ENCODE measurements at regions not wholly inside any gene's neighbourhood (a gene's known extent, or its start where the extent isn't known, plus 50 kb on each side); places are given as distances from the start of the nearest gene placed in this dataset.
A peak's percentile ranks its signal among the peaks of the same experiment; 100 is the strongest.

GRCh38 chr12:127912035-127912665 is 354.8 kb upstream of the TMEM132C start:
- H3K79me2 ChIP-seq (ENCODE audit: insufficient read depth, low read length), result no peaks in the 10 kb centered on the region
- no peak for TF ChIP-seq CTCF (IDR thresholded peaks at IDR 0.05; ENCODE audit: extremely low read depth, low read depth, low read length)

GRCh38 chr12:127923501-127923900 is 343.5 kb upstream of the TMEM132C start:
- Histone ChIP-seq H3K27ac (ENCODE audit: low read depth, low read length) (no peak overlapping the region), H3K36me3 (ENCODE audit: insufficient read depth, low read length) (no peaks in the 10 kb centered on the region), H3K4me3 (ENCODE audit: insufficient read depth, low read length) (no peak overlapping the region), H3K4me2 (ENCODE audit: insufficient read depth, low read length) (no peak overlapping the region), H4K20me1 (ENCODE audit: insufficient read depth, low read length) (no peaks in the 10 kb centered on the region), H2AFZ (ENCODE audit: low read length) (no peak overlapping the region), H3K4me1 (ENCODE audit: insufficient read depth, low read length) (peaks cover 3% of the 10 kb centered on the region), H3K27me3 (ENCODE audit: insufficient read depth, low read length) (no peaks in the 10 kb centered on the region), H3K9me3 (ENCODE audit: low read depth, low read length) (no peaks in the 10 kb centered on the region), H3K79me2 (ENCODE audit: insufficient read depth, low read length) (no peaks in the 10 kb centered on the region)
- no peak for TF ChIP-seq CTCF (IDR thresholded peaks at IDR 0.05; ENCODE audit: extremely low read depth, low read depth, low read length)
- no peak for DNase-seq (ENCODE audit: insufficient read length, low spot score, missing footprints)

More at GRCh38 chr12:127912035-127912665, 354.8 kb upstream of the TMEM132C start:
- Histone ChIP-seq H3K4me3 (ENCODE audit: insufficient read depth, low read length) (no peak overlapping the region), H4K20me1 (ENCODE audit: insufficient read depth, low read length) (no peaks in the 10 kb centered on the region), H2AFZ (ENCODE audit: low read length) (no peak overlapping the region), H3K27me3 (ENCODE audit: insufficient read depth, low read length) (no peaks in the 10 kb centered on the region), H3K9me3 (ENCODE audit: low read depth, low read length) (no peaks in the 10 kb centered on the region), H3K4me1 (ENCODE audit: insufficient read depth, low read length) (no peaks in the 10 kb centered on the region), H3K4me2 (ENCODE audit: insufficient read depth, low read length) (no peak overlapping the region), H3K27ac (ENCODE audit: low read depth, low read length) (no peak overlapping the region), H3K36me3 (ENCODE audit: insufficient read depth, low read length) (no peaks in the 10 kb centered on the region)
- DNase-seq (ENCODE audit: insufficient read length, low spot score, missing footprints), result no peak

GRCh38 chr12:127925971-127926370 is 341.0 kb upstream of the TMEM132C start:
- H2AFZ ChIP-seq (ENCODE audit: low read length), result peak overlapping the region; percentile 73
- H3K79me2 ChIP-seq (ENCODE audit: insufficient read depth, low read length), result no peaks in the 10 kb centered on the region
- H4K20me1 ChIP-seq (ENCODE audit: insufficient read depth, low read length), result no peaks in the 10 kb centered on the region
- H3K9me3 ChIP-seq (ENCODE audit: low read depth, low read length), result no peaks in the 10 kb centered on the region
- H3K4me1 ChIP-seq (ENCODE audit: insufficient read depth, low read length), result peaks cover 11% of the 10 kb centered on the region
- H3K36me3 ChIP-seq (ENCODE audit: insufficient read depth, low read length), result no peaks in the 10 kb centered on the region
- H3K4me3 ChIP-seq (ENCODE audit: insufficient read depth, low read length), result no peak overlapping the region
- H3K27me3 ChIP-seq (ENCODE audit: insufficient read depth, low read length), result no peaks in the 10 kb centered on the region
- no peak overlapping the region for H3K27ac ChIP-seq (ENCODE audit: low read depth, low read length)
- peak; percentile 68 for DNase-seq (ENCODE audit: insufficient read length, low spot score, missing footprints)
- H3K4me2 ChIP-seq (ENCODE audit: insufficient read depth, low read length), result no peak overlapping the region
- TF ChIP-seq CTCF (IDR thresholded peaks at IDR 0.05; ENCODE audit: extremely low read depth, low read depth, low read length), result peak; percentile 51

- Histone ChIP-seq H2AFZ (ENCODE audit: low read length) (no peak overlapping the region), H3K27me3 (ENCODE audit: insufficient read depth, low read length) (no peaks in the 10 kb centered on the region), H3K27ac (ENCODE audit: low read depth, low read length) (no peak overlapping the region), H3K4me3 (ENCODE audit: insufficient read depth, low read length) (no peak overlapping the region), H4K20me1 (ENCODE audit: insufficient read depth, low read length) (no peaks in the 10 kb centered on the region), H3K36me3 (ENCODE audit: insufficient read depth, low read length) (no peaks in the 10 kb centered on the region), H3K4me1 (ENCODE audit: insufficient read depth, low read length) (peaks cover 11% of the 10 kb centered on the region), H3K4me2 (ENCODE audit: insufficient read depth, low read length) (peak overlapping the region; percentile 33), H3K9me3 (ENCODE audit: low read depth, low read length) (no peaks in the 10 kb centered on the region), H3K79me2 (ENCODE audit: insufficient read depth, low read length) (no peaks in the 10 kb centered on the region)
- TF ChIP-seq CTCF (IDR thresholded peaks at IDR 0.05; ENCODE audit: extremely low read depth, low read depth, low read length), result no peak
- DNase-seq (ENCODE audit: insufficient read length, low spot score, missing footprints), result no peak
Observed at GRCh38 chr12:127928178-127928577, 338.8 kb upstream of the TMEM132C start.
